ENCODE measurements at regions not wholly inside any gene's neighbourhood (a gene's known extent, or its start where the extent isn't known, plus 50 kb on each side); places are given as distances from the start of the nearest gene placed in this dataset.

DNA sequence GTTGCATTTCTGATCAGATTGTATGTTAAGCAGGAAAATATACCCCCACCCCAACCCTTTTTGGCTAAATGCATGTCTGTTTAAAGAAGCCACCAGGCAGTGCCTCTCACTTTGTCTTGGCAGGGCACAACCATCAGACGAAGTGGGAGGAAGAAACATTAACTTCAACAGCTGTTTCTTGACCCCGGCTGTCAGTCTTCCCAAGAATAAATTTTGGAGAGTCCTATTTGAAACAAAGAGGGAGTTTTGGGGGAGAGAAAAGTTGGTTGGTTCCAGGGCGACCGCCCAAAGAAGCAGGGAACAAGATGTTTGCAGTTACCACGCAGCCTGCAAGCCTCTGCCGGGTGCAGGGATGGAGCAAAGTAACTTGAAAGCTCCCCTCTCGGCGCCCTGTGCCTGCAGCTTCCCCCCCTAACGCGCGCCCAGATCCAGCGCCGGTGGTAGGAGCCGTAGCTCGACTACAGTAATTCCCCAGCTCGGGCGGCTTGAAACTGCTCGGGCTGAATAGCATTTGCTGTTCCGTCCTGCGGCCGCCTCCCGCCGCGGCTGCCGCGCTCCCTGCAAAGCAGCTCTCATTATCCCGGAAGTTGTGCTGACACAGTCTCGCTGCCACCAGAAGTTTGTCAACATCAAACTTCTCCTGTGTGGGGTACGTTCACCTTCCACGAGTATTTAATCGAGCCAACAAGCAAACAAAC is 100.7 kb upstream of the SSBP2 start:
- H3K27ac ChIP-seq: peak overlapping the region; percentile 82
- TF ChIP-seq, protein P1, sequence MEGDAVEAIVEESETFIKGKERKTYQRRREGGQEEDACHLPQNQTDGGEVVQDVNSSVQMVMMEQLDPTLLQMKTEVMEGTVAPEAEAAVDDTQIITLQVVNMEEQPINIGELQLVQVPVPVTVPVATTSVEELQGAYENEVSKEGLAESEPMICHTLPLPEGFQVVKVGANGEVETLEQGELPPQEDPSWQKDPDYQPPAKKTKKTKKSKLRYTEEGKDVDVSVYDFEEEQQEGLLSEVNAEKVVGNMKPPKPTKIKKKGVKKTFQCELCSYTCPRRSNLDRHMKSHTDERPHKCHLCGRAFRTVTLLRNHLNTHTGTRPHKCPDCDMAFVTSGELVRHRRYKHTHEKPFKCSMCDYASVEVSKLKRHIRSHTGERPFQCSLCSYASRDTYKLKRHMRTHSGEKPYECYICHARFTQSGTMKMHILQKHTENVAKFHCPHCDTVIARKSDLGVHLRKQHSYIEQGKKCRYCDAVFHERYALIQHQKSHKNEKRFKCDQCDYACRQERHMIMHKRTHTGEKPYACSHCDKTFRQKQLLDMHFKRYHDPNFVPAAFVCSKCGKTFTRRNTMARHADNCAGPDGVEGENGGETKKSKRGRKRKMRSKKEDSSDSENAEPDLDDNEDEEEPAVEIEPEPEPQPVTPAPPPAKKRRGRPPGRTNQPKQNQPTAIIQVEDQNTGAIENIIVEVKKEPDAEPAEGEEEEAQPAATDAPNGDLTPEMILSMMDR (conservative IDR thresholded peaks at IDR 0.05): no peak
- no peak for TF ChIP-seq ZFX (IDR thresholded peaks at IDR 0.05)

DNA sequence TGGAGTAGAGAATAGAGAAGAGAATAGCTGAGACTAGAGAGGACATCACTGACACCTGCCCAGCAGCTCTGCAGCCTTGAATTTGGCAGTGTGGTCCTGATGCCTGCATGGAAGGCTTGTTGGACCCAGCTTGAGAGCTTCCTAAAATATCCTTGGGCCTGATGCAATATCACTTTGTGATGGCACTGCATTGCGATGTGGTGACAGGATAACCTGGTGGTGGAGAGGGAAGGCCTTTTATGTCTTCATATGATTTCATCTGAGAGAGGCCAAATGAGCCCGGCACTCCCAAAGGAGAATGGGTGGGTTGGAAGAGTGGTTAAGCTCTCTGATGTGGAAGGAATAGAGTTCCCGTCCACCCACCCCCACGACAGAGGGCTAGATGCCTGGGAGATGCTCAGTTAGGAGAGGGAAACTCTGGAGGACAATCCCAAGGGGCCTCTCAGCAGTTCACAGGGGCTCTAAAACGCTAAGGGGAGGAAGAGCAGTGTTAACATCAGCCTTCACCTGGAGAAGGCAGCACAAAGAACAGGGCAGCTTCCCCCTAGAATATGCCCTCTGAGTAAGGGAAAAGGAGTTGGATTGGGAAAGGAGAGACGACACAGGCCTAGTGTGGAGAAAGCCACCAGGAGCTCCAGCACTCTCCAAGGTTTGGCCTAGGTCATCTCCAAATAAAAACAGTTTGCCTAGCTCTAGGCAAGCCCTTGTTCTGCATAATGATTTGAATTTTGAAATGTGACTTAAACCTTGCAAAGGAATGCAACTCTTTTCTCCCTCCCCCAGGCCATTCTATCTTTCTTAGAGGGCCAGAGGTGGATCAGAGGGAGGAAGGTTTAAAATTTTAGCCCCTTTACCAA is 99.8 kb upstream of the SSBP2 start:
- H3K27ac ChIP-seq: peak overlapping the region; percentile 82
- TF ChIP-seq, protein P1 (conservative IDR thresholded peaks at IDR 0.05): no peak
- TF ChIP-seq ZFX (IDR thresholded peaks at IDR 0.05): no peak

DNA sequence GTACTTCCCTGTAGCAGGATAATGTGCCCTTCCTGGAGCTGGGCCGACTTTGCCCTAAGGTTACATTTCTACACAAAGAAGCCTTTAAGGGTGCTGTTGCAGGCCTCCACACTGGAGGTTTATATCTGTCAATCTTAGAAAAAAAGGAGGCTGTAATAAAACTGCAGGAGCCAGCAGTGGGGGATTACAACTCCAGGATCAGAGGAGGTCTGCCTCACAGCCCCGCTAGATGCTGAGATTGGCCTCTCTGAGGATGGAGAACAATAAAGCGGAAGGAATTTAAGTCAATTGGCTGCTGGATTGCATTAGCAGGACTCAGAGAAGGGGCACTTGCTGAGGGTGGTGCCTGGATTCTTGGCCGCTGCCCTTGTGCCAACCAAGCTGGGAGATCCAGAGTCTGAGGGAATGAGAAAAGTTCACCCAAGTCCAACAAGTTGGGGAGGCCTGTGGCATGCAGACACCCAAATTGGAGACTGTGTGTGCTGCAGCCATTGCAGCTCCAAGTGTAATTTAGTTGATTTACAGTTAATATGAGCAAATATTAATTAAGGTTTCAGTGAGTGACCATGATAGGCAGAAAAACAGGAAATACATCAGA is 99.0 kb upstream of the SSBP2 start:
- TF ChIP-seq, protein P1 (conservative IDR thresholded peaks at IDR 0.05): no peak
- TF ChIP-seq ZFX (IDR thresholded peaks at IDR 0.05): no peak

GRCh38 chr5:81848362-81848880 is 97.5 kb upstream of the SSBP2 start:
- H3K27ac ChIP-seq: no peak overlapping the region
- TF ChIP-seq, protein P1 (conservative IDR thresholded peaks at IDR 0.05): no peak
- TF ChIP-seq ZFX (IDR thresholded peaks at IDR 0.05): no peak

More for the DNA sequence above, 99.0 kb upstream of the SSBP2 start:
- no peak overlapping the region for H3K27ac ChIP-seq

GRCh38 chr5:81846301-81846700 is 95.4 kb upstream of the SSBP2 start:
- TF ChIP-seq, protein P1 (conservative IDR thresholded peaks at IDR 0.05): no peak
- TF ChIP-seq ZFX (IDR thresholded peaks at IDR 0.05): no peak
- no peak overlapping the region for H3K27ac ChIP-seq

- H3K27ac ChIP-seq: no peak overlapping the region
Observed at GRCh38 chr5:81843845-81844244, 92.9 kb upstream of the SSBP2 start.

More at GRCh38 chr5:81843845-81844244, 92.9 kb upstream of the SSBP2 start:
- TF ChIP-seq ZFX (IDR thresholded peaks at IDR 0.05): no peak
- TF ChIP-seq, protein P1 (conservative IDR thresholded peaks at IDR 0.05): no peak

Data from C4-2B (cell line).